ENCODE measurements at regions not wholly inside any gene's neighbourhood (a gene's known extent, or its start where the extent isn't known, plus 50 kb on each side); places are given as distances from the start of the nearest gene placed in this dataset.

DNA sequence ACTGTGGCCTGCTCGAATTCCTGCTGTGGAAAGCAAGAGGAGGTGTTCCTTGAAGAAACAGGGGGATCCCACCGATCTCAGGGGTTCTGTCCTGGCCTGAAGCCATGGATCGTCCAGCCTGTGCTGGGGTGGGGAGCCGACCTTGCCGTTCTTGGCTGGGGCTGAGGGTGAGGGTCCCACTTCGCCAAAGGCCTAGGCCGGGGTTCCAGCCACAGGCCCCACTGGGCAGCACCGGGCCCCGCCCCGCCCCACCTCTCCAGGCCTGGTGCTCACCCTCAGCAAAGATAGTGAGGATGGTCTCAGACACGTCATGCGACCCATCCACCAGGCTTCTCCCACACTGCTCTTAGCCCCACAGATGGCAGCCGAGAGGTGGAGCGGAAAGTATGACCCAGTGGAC, 51.4 kb upstream of the ZNF716 start:
- TF ChIP-seq CTCF (tag by site-specific recombination; IDR thresholded peaks at IDR 0.05) (no peak), ZNF600 (tag by site-specific recombination; IDR thresholded peaks at IDR 0.05) (no peak), REPIN1 (tag by site-specific recombination; IDR thresholded peaks at IDR 0.05; ENCODE audit: low read depth) (no peak), ZNF174 (tag by site-specific recombination; IDR thresholded peaks at IDR 0.05) (no peak), BCL11B (tag by site-specific recombination; IDR thresholded peaks at IDR 0.05; ENCODE audit: low read depth) (no peak), TCF7L2 (IDR thresholded peaks at IDR 0.05; ENCODE audit: borderline replicate concordance, low read depth, low read length) (no peak), ZNF37A (tag by site-specific recombination; IDR thresholded peaks at IDR 0.05) (no peak), YY1 (tag by site-specific recombination; IDR thresholded peaks at IDR 0.05) (no peak), ZNF670 (tag by site-specific recombination; IDR thresholded peaks at IDR 0.05; ENCODE audit: low read depth) (no peak), ZNF146 (tag by site-specific recombination; IDR thresholded peaks at IDR 0.05) (no peak), MEIS1 (CRISPR knock-in tag; IDR thresholded peaks at IDR 0.05; ENCODE audit: borderline replicate concordance) (no peak), ZNF558 (tag by site-specific recombination; IDR thresholded peaks at IDR 0.05) (no peak), ZNF510 (tag by site-specific recombination; IDR thresholded peaks at IDR 0.05; ENCODE audit: insufficient replicate concordance) (no peak), ZNF292 (tag by site-specific recombination; IDR thresholded peaks at IDR 0.05; ENCODE audit: borderline replicate concordance, low read depth) (no peak)

All from HEK293 (cell line).